ENCODE measurements at regions not wholly inside any gene's neighbourhood (a gene's known extent, or its start where the extent isn't known, plus 50 kb on each side); places are given as distances from the start of the nearest gene placed in this dataset.

DNA sequence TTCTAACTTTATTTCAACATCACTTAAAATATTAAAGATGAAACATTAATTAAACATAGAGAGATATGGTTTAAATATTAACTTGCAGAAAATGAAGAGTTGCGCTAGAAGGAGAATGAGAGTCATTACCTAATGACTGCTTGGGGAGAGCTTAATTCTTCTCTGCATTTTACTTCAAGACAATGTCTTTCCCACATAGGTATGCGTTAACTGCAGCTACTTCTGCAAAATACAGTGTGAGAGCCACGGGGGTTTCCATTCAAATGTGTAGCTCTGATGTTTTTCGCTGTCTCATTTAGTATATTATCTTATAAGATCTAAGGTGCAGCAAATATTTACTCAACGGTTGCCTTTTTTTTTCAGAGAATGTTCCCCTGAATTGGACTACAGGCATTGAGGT is 126.7 kb downstream of the TMX3 start:
- in situ Hi-C loops (cut with HindIII; ENCODE audit: low sequenced_read_pairs) = no loop called here
- no peak overlapping the region for H3K4me3 ChIP-seq (ENCODE audit: low read depth, low read length)
- no peak for TF ChIP-seq CTCF (IDR thresholded peaks at IDR 0.05; ENCODE audit: low read depth, low read length, missing control alignments)
- no peak for DNase-seq (ENCODE audit: low read depth)

GRCh38 chr18:68583685-68584084 is 131.2 kb downstream of the TMX3 start:
- in situ Hi-C loops (cut with HindIII; ENCODE audit: low sequenced_read_pairs) = no loop called here
- no peak for DNase-seq (ENCODE audit: low read depth)
- TF ChIP-seq CTCF (IDR thresholded peaks at IDR 0.05; ENCODE audit: low read depth, low read length, missing control alignments) = no peak
- no peak overlapping the region for H3K4me3 ChIP-seq (ENCODE audit: low read depth, low read length)

DNA sequence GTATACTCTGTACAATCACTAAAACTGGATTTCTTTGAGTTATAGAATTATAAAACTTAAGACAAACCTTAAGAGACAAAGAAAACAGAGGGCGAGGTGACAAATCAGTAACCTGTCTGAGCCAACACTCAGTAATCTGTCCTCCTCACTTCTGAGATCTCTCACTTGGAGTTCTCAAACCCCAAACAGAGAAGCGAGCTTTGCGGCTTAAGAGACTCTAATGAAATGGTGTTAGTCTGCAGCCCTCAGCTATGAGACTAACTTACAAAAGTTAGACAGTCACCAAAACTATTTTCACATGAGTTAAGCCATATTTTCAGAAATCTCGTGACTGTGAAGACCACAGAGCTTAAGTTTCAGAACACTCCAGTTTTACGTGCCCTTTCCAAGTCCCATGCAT is 140.6 kb downstream of the TMX3 start:
- in situ Hi-C loops (cut with HindIII; ENCODE audit: low sequenced_read_pairs) = no loop called here
- no peak for DNase-seq (ENCODE audit: low read depth)

GRCh38 chr18:68569936-68570335 is 145.0 kb downstream of the TMX3 start:
- no peak overlapping the region for H3K4me3 ChIP-seq (ENCODE audit: low read depth, low read length)
- in situ Hi-C loops (cut with HindIII; ENCODE audit: low sequenced_read_pairs) = no loop called here
- no peak for DNase-seq (ENCODE audit: low read depth)
- TF ChIP-seq CTCF (IDR thresholded peaks at IDR 0.05; ENCODE audit: low read depth, low read length, missing control alignments) = no peak

More for the DNA sequence above, 140.6 kb downstream of the TMX3 start:
- TF ChIP-seq CTCF (IDR thresholded peaks at IDR 0.05; ENCODE audit: low read depth, low read length, missing control alignments) = no peak
- no peak overlapping the region for H3K4me3 ChIP-seq (ENCODE audit: low read depth, low read length)

GRCh38 chr18:68568364-68569155 is 146.3 kb downstream of the TMX3 start:
- no peak for TF ChIP-seq CTCF (IDR thresholded peaks at IDR 0.05; ENCODE audit: low read depth, low read length, missing control alignments)
- no peak for DNase-seq (ENCODE audit: low read depth)
- no peak overlapping the region for H3K4me3 ChIP-seq (ENCODE audit: low read depth, low read length)
- in situ Hi-C loops (cut with HindIII; ENCODE audit: low sequenced_read_pairs) = no loop called here

GRCh38 chr18:68566991-68567390 is 147.9 kb downstream of the TMX3 start:
- H3K4me3 ChIP-seq (ENCODE audit: low read depth, low read length) = no peak overlapping the region
- DNase-seq (ENCODE audit: low read depth) = no peak
- TF ChIP-seq CTCF (IDR thresholded peaks at IDR 0.05; ENCODE audit: low read depth, low read length, missing control alignments) = no peak
- in situ Hi-C loops (cut with HindIII; ENCODE audit: low sequenced_read_pairs) = no loop called here

Data from astrocyte of the cerebellum (primary cell).